ENCODE measurements at regions not wholly inside any gene's neighbourhood (a gene's known extent, or its start where the extent isn't known, plus 50 kb on each side); places are given as distances from the start of the nearest gene placed in this dataset.
"Not testable (repeated sequence)": the region's sequence is repeated elsewhere in the genome, so short reads cannot be mapped to it uniquely, and the experiment has no call there.

GRCh38 chr9:126171641-126172040, 155.0 kb upstream of the MVB12B start:
- no peak for DNase-seq (ENCODE audit: low read depth, low spot score)
- in situ Hi-C loops (cut with HindIII; ENCODE audit: low pct_unique_long_range_greater_than_20kb, low sequenced_read_pairs), result no loop called here

- in situ Hi-C loops (cut with HindIII; ENCODE audit: low pct_unique_long_range_greater_than_20kb, low sequenced_read_pairs), result no loop called here
- DNase-seq (ENCODE audit: low read depth, low spot score), result no peak
These were observed 153.2 kb upstream of the MVB12B start for GRCh38 chr9:126173401-126173800.

- no peak for DNase-seq (ENCODE audit: low read depth, low spot score)
- in situ Hi-C loops (cut with HindIII; ENCODE audit: low pct_unique_long_range_greater_than_20kb, low sequenced_read_pairs), result no loop called here
These were observed 152.7 kb upstream of the MVB12B start for GRCh38 chr9:126173929-126174328.

GRCh38 chr9:126183266-126183665, 143.4 kb upstream of the MVB12B start:
- no peak for DNase-seq (ENCODE audit: low read depth, low spot score)
- in situ Hi-C loops (cut with HindIII; ENCODE audit: low pct_unique_long_range_greater_than_20kb, low sequenced_read_pairs), result no loop called here

GRCh38 chr9:126190994-126191393, 135.6 kb upstream of the MVB12B start:
- in situ Hi-C loops (cut with HindIII; ENCODE audit: low pct_unique_long_range_greater_than_20kb, low sequenced_read_pairs); DNase-seq (ENCODE audit: low read depth, low spot score): not testable (repeated sequence)

GRCh38 chr9:126198854-126199253, 127.8 kb upstream of the MVB12B start:
- in situ Hi-C loops (cut with HindIII; ENCODE audit: low pct_unique_long_range_greater_than_20kb, low sequenced_read_pairs), result no loop called here
- DNase-seq (ENCODE audit: low read depth, low spot score), result no peak

GRCh38 chr9:126203313-126203712, 123.3 kb upstream of the MVB12B start:
- DNase-seq (ENCODE audit: low read depth, low spot score), result peak; percentile 31
- in situ Hi-C loops (cut with HindIII; ENCODE audit: low pct_unique_long_range_greater_than_20kb, low sequenced_read_pairs), result no loop called here

GRCh38 chr9:126204197-126204596, 122.4 kb upstream of the MVB12B start:
- in situ Hi-C loops (cut with HindIII; ENCODE audit: low pct_unique_long_range_greater_than_20kb, low sequenced_read_pairs), result no loop called here
- no peak for DNase-seq (ENCODE audit: low read depth, low spot score)

GRCh38 chr9:126204708-126205225, 121.9 kb upstream of the MVB12B start:
- no peak for DNase-seq (ENCODE audit: low read depth, low spot score)
- in situ Hi-C loops (cut with HindIII; ENCODE audit: low pct_unique_long_range_greater_than_20kb, low sequenced_read_pairs), result no loop called here

- DNase-seq (ENCODE audit: low read depth, low spot score), result no peak
- in situ Hi-C loops (cut with HindIII; ENCODE audit: low pct_unique_long_range_greater_than_20kb, low sequenced_read_pairs), result no loop called here
These were observed 121.4 kb upstream of the MVB12B start for GRCh38 chr9:126205265-126205664.

GRCh38 chr9:126205845-126206498, 120.7 kb upstream of the MVB12B start:
- in situ Hi-C loops (cut with HindIII; ENCODE audit: low pct_unique_long_range_greater_than_20kb, low sequenced_read_pairs), result no loop called here
- no peak for DNase-seq (ENCODE audit: low read depth, low spot score)

- in situ Hi-C loops (cut with HindIII; ENCODE audit: low pct_unique_long_range_greater_than_20kb, low sequenced_read_pairs), result no loop called here
- DNase-seq (ENCODE audit: low read depth, low spot score), result no peak
These were observed 119.4 kb upstream of the MVB12B start for GRCh38 chr9:126207256-126207655.

- in situ Hi-C loops (cut with HindIII; ENCODE audit: low pct_unique_long_range_greater_than_20kb, low sequenced_read_pairs), result no loop called here
- DNase-seq (ENCODE audit: low read depth, low spot score), result no peak
These were observed 118.3 kb upstream of the MVB12B start for GRCh38 chr9:126208216-126208758.

GRCh38 chr9:126211441-126212074, 115.1 kb upstream of the MVB12B start:
- in situ Hi-C loops (cut with HindIII; ENCODE audit: low pct_unique_long_range_greater_than_20kb, low sequenced_read_pairs), result no loop called here
- no peak for DNase-seq (ENCODE audit: low read depth, low spot score)

- no peak for DNase-seq (ENCODE audit: low read depth, low spot score)
- in situ Hi-C loops (cut with HindIII; ENCODE audit: low pct_unique_long_range_greater_than_20kb, low sequenced_read_pairs), result no loop called here
These were observed 111.1 kb upstream of the MVB12B start for GRCh38 chr9:126215486-126215885.

- in situ Hi-C loops (cut with HindIII; ENCODE audit: low pct_unique_long_range_greater_than_20kb, low sequenced_read_pairs), result no loop called here
- no peak for DNase-seq (ENCODE audit: low read depth, low spot score)
These were observed 109.8 kb upstream of the MVB12B start for GRCh38 chr9:126216826-126217225.

- no peak for DNase-seq (ENCODE audit: low read depth, low spot score)
- in situ Hi-C loops (cut with HindIII; ENCODE audit: low pct_unique_long_range_greater_than_20kb, low sequenced_read_pairs), result no loop called here
These were observed 109.4 kb upstream of the MVB12B start for GRCh38 chr9:126217250-126217653.

GRCh38 chr9:126217797-126218196, 108.8 kb upstream of the MVB12B start:
- in situ Hi-C loops (cut with HindIII; ENCODE audit: low pct_unique_long_range_greater_than_20kb, low sequenced_read_pairs), result no loop called here
- no peak for DNase-seq (ENCODE audit: low read depth, low spot score)

Measured in SK-MEL-5 (cell line).